ENCODE measurements at regions not wholly inside any gene's neighbourhood (a gene's known extent, or its start where the extent isn't known, plus 50 kb on each side); places are given as distances from the start of the nearest gene placed in this dataset.

- Mint-ChIP-seq H3K27me3 (ENCODE audit: unreplicated experiment) (peaks cover 5% of the 10 kb centered on the region), H3K36me3 (ENCODE audit: low read depth, unreplicated experiment) (no peaks in the 10 kb centered on the region), H3K4me3 (ENCODE audit: unreplicated experiment) (no peak overlapping the region), H3K9me3 (ENCODE audit: unreplicated experiment) (no peaks in the 10 kb centered on the region), H3K4me1 (ENCODE audit: unreplicated experiment) (peaks cover 4% of the 10 kb centered on the region), H3K27ac (ENCODE audit: unreplicated experiment) (no peak overlapping the region)
- DNase-seq (ENCODE audit: low spot score), result no peak
- no peak for TF ChIP-seq CTCF (IDR thresholded peaks at IDR 0.05; ENCODE audit: unreplicated experiment)
These were observed 1378.8 kb upstream of the DDX18 start for GRCh38 chr2:116435648-116436047.

- Mint-ChIP-seq H3K9me3 (ENCODE audit: unreplicated experiment) (peaks cover 5% of the 10 kb centered on the region), H3K27ac (ENCODE audit: unreplicated experiment) (no peak overlapping the region), H3K4me3 (ENCODE audit: unreplicated experiment) (no peak overlapping the region), H3K36me3 (ENCODE audit: low read depth, unreplicated experiment) (no peaks in the 10 kb centered on the region), H3K4me1 (ENCODE audit: unreplicated experiment) (peaks cover 4% of the 10 kb centered on the region), H3K27me3 (ENCODE audit: unreplicated experiment) (no peaks in the 10 kb centered on the region)
- no peak for DNase-seq (ENCODE audit: low spot score)
- no peak for TF ChIP-seq CTCF (IDR thresholded peaks at IDR 0.05; ENCODE audit: unreplicated experiment)
These were observed 1374.3 kb upstream of the DDX18 start for GRCh38 chr2:116440104-116440653.

- Mint-ChIP-seq H3K4me3 (ENCODE audit: unreplicated experiment) (no peak overlapping the region), H3K27ac (ENCODE audit: unreplicated experiment) (no peak overlapping the region), H3K36me3 (ENCODE audit: low read depth, unreplicated experiment) (no peaks in the 10 kb centered on the region), H3K9me3 (ENCODE audit: unreplicated experiment) (peaks cover 5% of the 10 kb centered on the region), H3K4me1 (ENCODE audit: unreplicated experiment) (peaks cover 4% of the 10 kb centered on the region), H3K27me3 (ENCODE audit: unreplicated experiment) (no peaks in the 10 kb centered on the region)
- DNase-seq (ENCODE audit: low spot score), result no peak
- no peak for TF ChIP-seq CTCF (IDR thresholded peaks at IDR 0.05; ENCODE audit: unreplicated experiment)
These were observed 1372.1 kb upstream of the DDX18 start for GRCh38 chr2:116442418-116442817.

- Mint-ChIP-seq H3K4me3 (ENCODE audit: unreplicated experiment) (no peak overlapping the region), H3K27me3 (ENCODE audit: unreplicated experiment) (no peaks in the 10 kb centered on the region), H3K27ac (ENCODE audit: unreplicated experiment) (no peak overlapping the region), H3K9me3 (ENCODE audit: unreplicated experiment) (peaks cover 5% of the 10 kb centered on the region), H3K36me3 (ENCODE audit: low read depth, unreplicated experiment) (no peaks in the 10 kb centered on the region), H3K4me1 (ENCODE audit: unreplicated experiment) (peaks cover 2% of the 10 kb centered on the region)
- DNase-seq (ENCODE audit: low spot score), result no peak
- no peak for TF ChIP-seq CTCF (IDR thresholded peaks at IDR 0.05; ENCODE audit: unreplicated experiment)
These were observed 1370.1 kb upstream of the DDX18 start for GRCh38 chr2:116444256-116444872.

- H3K27ac Mint-ChIP-seq (ENCODE audit: unreplicated experiment), result no peak overlapping the region
- no peak for TF ChIP-seq CTCF (IDR thresholded peaks at IDR 0.05; ENCODE audit: unreplicated experiment)
- H3K4me1 Mint-ChIP-seq (ENCODE audit: unreplicated experiment), result no peaks in the 10 kb centered on the region
- no peak overlapping the region for H3K4me3 Mint-ChIP-seq (ENCODE audit: unreplicated experiment)
- no peaks in the 10 kb centered on the region for H3K9me3 Mint-ChIP-seq (ENCODE audit: unreplicated experiment)
- H3K36me3 Mint-ChIP-seq (ENCODE audit: low read depth, unreplicated experiment), result no peaks in the 10 kb centered on the region
- no peaks in the 10 kb centered on the region for H3K27me3 Mint-ChIP-seq (ENCODE audit: unreplicated experiment)
- DNase-seq (ENCODE audit: low spot score), result no peak
These were observed 1363.5 kb upstream of the DDX18 start for GRCh38 chr2:116450990-116451389.

All from endothelial cell (in vitro differentiated cells).